Adrenal gland (tissue), 5 donors: ENCODE measurements at regions not wholly inside any gene's neighbourhood (a gene's known extent, or its start where the extent isn't known, plus 50 kb on each side); places are given as distances from the start of the nearest gene placed in this dataset.

Source experiments
- CTCF ChIP-seq, 6 experiments: fragments of 450-650 bp in 4 of 6; fragments of 200-600 bp in 2 of 6; sonication (generic) in 1 of 6; IDR thresholded peaks; 1 replicate in 5 of 6; 2 replicates in 1 of 6; pipeline versions ENCODE4 v1.5.1 to v1.8.0; 2016 to 2021; ENCODE audit warnings: antibody characterized with exemption in 6 of 6, mild to moderate bottlenecking in 2 of 6, moderate library complexity in 1 of 6
- POLR2A ChIP-seq, 2 donors: fragments of 450-650 bp; IDR thresholded peaks; one replicate each; pipeline ENCODE4 v1.6.1; 2017; ENCODE audit warnings: antibody characterized with exemption in 2 of 2, mild to moderate bottlenecking in 2 of 2, moderate library complexity in 1 of 2
- donor health status: DM: no; HTN: no; CAD: no.

DNA sequence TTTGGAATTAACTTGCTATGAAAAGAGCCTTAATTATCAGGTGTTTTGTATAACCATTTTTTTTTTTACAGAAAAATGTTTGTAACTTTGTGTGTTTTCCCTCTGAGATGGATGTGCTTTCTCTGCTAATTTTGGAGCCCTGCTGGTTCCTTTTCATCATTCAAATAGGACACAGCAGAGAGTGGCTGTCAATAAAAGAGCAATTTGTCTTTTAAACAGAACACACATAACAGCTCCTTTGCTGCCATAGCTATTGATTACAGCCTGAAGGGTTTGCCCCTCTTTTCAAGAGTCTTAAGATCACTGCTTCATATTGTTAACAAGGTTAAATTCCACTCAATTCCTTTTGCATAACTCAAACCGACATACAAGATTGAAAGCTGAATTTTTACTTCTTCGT, 187.2 kb upstream of the MBL2 start:
- no peak for TF ChIP-seq CTCF (IDR thresholded peaks at IDR 0.05)
- TF ChIP-seq POLR2A (IDR thresholded peaks at IDR 0.05): no peak
